ENCODE measurements at regions not wholly inside any gene's neighbourhood (a gene's known extent, or its start where the extent isn't known, plus 50 kb on each side); places are given as distances from the start of the nearest gene placed in this dataset.

GRCh38 chr5:77948476-77948875 is 172.3 kb upstream of the TBCA start:
- no peak for TF ChIP-seq POLR2A (IDR thresholded peaks at IDR 0.05; ENCODE audit: low read depth)
- TF ChIP-seq POLR2AphosphoS5 (IDR thresholded peaks at IDR 0.05), result no peak
- no peak for TF ChIP-seq CTCF (IDR thresholded peaks at IDR 0.05)
- no peak for TF ChIP-seq EP300 (IDR thresholded peaks at IDR 0.05)
- no peak for DNase-seq (ENCODE audit: extremely low spot score)
- no peaks in the 10 kb centered on the region for H3K9me3 ChIP-seq
- no peaks in the 10 kb centered on the region for H3K4me1 ChIP-seq
- H3K27me3 ChIP-seq, result peaks cover 0 to 9% (median 0%) of the 10 kb centered on the region in 4 donors
- H3K27ac ChIP-seq (replicated peaks in 1 of 4), result no peak overlapping the region
- H3K36me3 ChIP-seq, result no peaks in the 10 kb centered on the region
- H3K4me3 ChIP-seq, result no peak overlapping the region
- WGBS, result 77% methylated on average over 1 of the region's 1 CpG
- intact Hi-C loops (cut with DNase I), result no loop called here

- WGBS, result 78% methylated on average over 7 of the region's 7 CpGs
- TF ChIP-seq EP300 (IDR thresholded peaks at IDR 0.05) (no peak), POLR2AphosphoS5 (IDR thresholded peaks at IDR 0.05) (no peak), CTCF (IDR thresholded peaks at IDR 0.05) (no peak)
- Histone ChIP-seq H3K27me3 (peaks cover 0 to 9% (median 0%) of the 10 kb centered on the region in 4 donors), H3K27ac (replicated peaks in 1 of 4) (no peak overlapping the region), H3K4me1 (no peaks in the 10 kb centered on the region), H3K9me3 (no peaks in the 10 kb centered on the region), H3K36me3 (no peaks in the 10 kb centered on the region), H3K4me3 (no peak overlapping the region)
- intact Hi-C loops (cut with DNase I), result no loop called here
- no peak for DNase-seq (ENCODE audit: extremely low spot score)
Observed at GRCh38 chr5:77947041-77947428, 170.9 kb upstream of the TBCA start.

GRCh38 chr5:77946381-77947040 is 170.4 kb upstream of the TBCA start:
- Histone ChIP-seq H3K36me3 (no peaks in the 10 kb centered on the region), H3K9me3 (no peaks in the 10 kb centered on the region), H3K4me1 (no peaks in the 10 kb centered on the region), H3K27me3 (peaks cover 0 to 9% (median 0%) of the 10 kb centered on the region in 4 donors), H3K4me3 (no peak overlapping the region), H3K27ac (replicated peaks in 1 of 4) (no peak overlapping the region)
- WGBS, result 38% methylated on average over 4 of the region's 4 CpGs
- no peak for TF ChIP-seq POLR2A (IDR thresholded peaks at IDR 0.05; ENCODE audit: low read depth)
- TF ChIP-seq CTCF (IDR thresholded peaks at IDR 0.05), result no peak
- no peak for TF ChIP-seq EP300 (IDR thresholded peaks at IDR 0.05)
- TF ChIP-seq POLR2AphosphoS5 (IDR thresholded peaks at IDR 0.05), result no peak
- intact Hi-C loops (cut with DNase I), result no loop called here
- no peak for DNase-seq (ENCODE audit: extremely low spot score)

GRCh38 chr5:77945874-77946273 is 169.7 kb upstream of the TBCA start:
- H3K4me1 ChIP-seq, result no peaks in the 10 kb centered on the region
- H3K4me3 ChIP-seq, result no peak overlapping the region
- no peak for TF ChIP-seq POLR2A (IDR thresholded peaks at IDR 0.05; ENCODE audit: low read depth)
- TF ChIP-seq CTCF (IDR thresholded peaks at IDR 0.05), result no peak
- no peak for TF ChIP-seq POLR2AphosphoS5 (IDR thresholded peaks at IDR 0.05)
- no peak for TF ChIP-seq EP300 (IDR thresholded peaks at IDR 0.05)
- peaks cover 0 to 13% (median 0%) of the 10 kb centered on the region in 4 donors for H3K27me3 ChIP-seq
- intact Hi-C loops (cut with DNase I), result no loop called here
- WGBS, result 49% methylated on average over 3 of the region's 3 CpGs
- no peaks in the 10 kb centered on the region for H3K36me3 ChIP-seq
- H3K27ac ChIP-seq (replicated peaks in 1 of 4), result no peak overlapping the region
- no peak for DNase-seq (ENCODE audit: extremely low spot score)
- no peaks in the 10 kb centered on the region for H3K9me3 ChIP-seq
